ENCODE measurements at regions not wholly inside any gene's neighbourhood (a gene's known extent, or its start where the extent isn't known, plus 50 kb on each side); places are given as distances from the start of the nearest gene placed in this dataset.

- TF ChIP-seq CTCF (conservative IDR thresholded peaks at IDR 0.05) (no peak), ZFX (IDR thresholded peaks at IDR 0.05) (no peak)
Measured at GRCh38 chr6:232982-233640, 59.2 kb upstream of the DUSP22 start.

Data from C4-2B (cell line).